PFSK-1 (cell line): ENCODE measurements at regions not wholly inside any gene's neighbourhood (a gene's known extent, or its start where the extent isn't known, plus 50 kb on each side); places are given as distances from the start of the nearest gene placed in this dataset.

Experiments used
- FOXP2 ChIP-seq: optimal IDR thresholded peaks from 2 replicates; pipeline ENCODE3; 2011; ENCODE audit warnings: borderline replicate concordance, control low read depth, inconsistent platforms; ENCODE audit not compliant: insufficient read depth; ENCODE audit errors: extremely low read length, extremely low read depth
- POLR2AphosphoS5 ChIP-seq: IDR thresholded peaks from 2 replicates; pipeline ENCODE4 v1.6.1; 2012; ENCODE audit warnings: low read depth, mild to moderate bottlenecking, control low read depth, low read length, moderate library complexity
- REST ChIP-seq, 2 experiments: IDR thresholded peaks; 2 replicates each; pipeline versions ENCODE4 v1.6.1 to v1.8.0; 2011 to 2012; ENCODE audit warnings: low read depth in 2 of 2, low read length in 2 of 2, control low read depth in 1 of 2, inconsistent platforms in 1 of 2, mild to moderate bottlenecking in 1 of 2, moderate library complexity in 1 of 2; ENCODE audit not compliant: insufficient read depth in 1 of 2
- SIN3A ChIP-seq: IDR thresholded peaks from 2 replicates; pipeline ENCODE4 v1.6.1; 2012; ENCODE audit warnings: mild to moderate bottlenecking, low read length, moderate library complexity, borderline replicate concordance; ENCODE audit not compliant: insufficient read depth
- TAF1 ChIP-seq: IDR thresholded peaks from 2 replicates; pipeline ENCODE4 v1.6.1; 2012; ENCODE audit warnings: low read length, control low read depth, borderline replicate concordance; ENCODE audit not compliant: insufficient read depth

GRCh38 chr12:60522684-60523400 is 927.0 kb downstream of the SLC16A7 start:
- TF ChIP-seq POLR2AphosphoS5 (no peak), FOXP2 (no peak), TAF1 (no peak), REST (IDR thresholded peaks at IDR 0.05; ENCODE audit: insufficient read depth in 1 of 2, low read depth in 2 of 2, low read length in 2 of 2) (no peak), SIN3A (no peak)

GRCh38 chr12:60529261-60529660 is 933.4 kb downstream of the SLC16A7 start:
- no peak for TF ChIP-seq TAF1
- no peak for TF ChIP-seq POLR2AphosphoS5
- no peak for TF ChIP-seq FOXP2
- TF ChIP-seq REST (IDR thresholded peaks at IDR 0.05; ENCODE audit: insufficient read depth in 1 of 2, low read depth in 2 of 2, low read length in 2 of 2) = no peak
- no peak for TF ChIP-seq SIN3A

GRCh38 chr12:60529723-60530122 is 933.9 kb downstream of the SLC16A7 start:
- TF ChIP-seq POLR2AphosphoS5 (no peak), SIN3A (no peak), REST (IDR thresholded peaks at IDR 0.05; ENCODE audit: insufficient read depth in 1 of 2, low read depth in 2 of 2, low read length in 2 of 2) (no peak), TAF1 (no peak), FOXP2 (no peak)

- TF ChIP-seq FOXP2 (no peak), REST (IDR thresholded peaks at IDR 0.05; ENCODE audit: insufficient read depth in 1 of 2, low read depth in 2 of 2, low read length in 2 of 2) (no peak), SIN3A (no peak), TAF1 (no peak), POLR2AphosphoS5 (no peak)
Observed at GRCh38 chr12:60535363-60535762, 939.5 kb downstream of the SLC16A7 start.

- TF ChIP-seq FOXP2 (no peak), POLR2AphosphoS5 (no peak), SIN3A (no peak), TAF1 (no peak), REST (IDR thresholded peaks at IDR 0.05; ENCODE audit: insufficient read depth in 1 of 2, low read depth in 2 of 2, low read length in 2 of 2) (no peak)
Observed at GRCh38 chr12:60539592-60539991, 943.8 kb downstream of the SLC16A7 start.
